Bone marrow (tissue), 2 donors: ENCODE measurements at regions not wholly inside any gene's neighbourhood (a gene's known extent, or its start where the extent isn't known, plus 50 kb on each side); places are given as distances from the start of the nearest gene placed in this dataset.

ENCODE experiments used
- DNase-seq, 2 donors: peaks; one replicate each; lab custom pipeline; 2025; lab: John Stamatoyannopoulos, UW

GRCh38 chr2:18379870-18380269 is 180.6 kb downstream of the RDH14 start:
- no peak for DNase-seq

- peak in 1 of 2 donors; percentile 7 for DNase-seq
Observed at GRCh38 chr2:18378020-18378653, 182.3 kb downstream of the RDH14 start.

GRCh38 chr2:18376936-18377335 is 183.5 kb downstream of the RDH14 start:
- DNase-seq = no peak

GRCh38 chr2:18373664-18374063 is 186.8 kb downstream of the RDH14 start:
- no peak for DNase-seq

- no peak for DNase-seq
Observed at GRCh38 chr2:18373081-18373480, 187.4 kb downstream of the RDH14 start.

GRCh38 chr2:18372641-18373040 is 187.8 kb downstream of the RDH14 start:
- DNase-seq = no peak

GRCh38 chr2:18369760-18370159 is 190.7 kb downstream of the RDH14 start:
- DNase-seq = no peak

- DNase-seq = no peak
Observed at GRCh38 chr2:18368008-18368407, 192.4 kb downstream of the RDH14 start.

GRCh38 chr2:18365342-18365741 is 195.1 kb downstream of the RDH14 start:
- DNase-seq = no peak

- DNase-seq = no peak
Observed at GRCh38 chr2:18363348-18363747, 197.1 kb downstream of the RDH14 start.

GRCh38 chr2:18362696-18363095 is 197.8 kb downstream of the RDH14 start:
- no peak for DNase-seq

GRCh38 chr2:18357537-18357936 is 202.9 kb downstream of the RDH14 start:
- DNase-seq = no peak

GRCh38 chr2:18356676-18357075 is 203.8 kb downstream of the RDH14 start:
- no peak for DNase-seq

GRCh38 chr2:18349421-18349820 is 211.0 kb downstream of the RDH14 start:
- DNase-seq = no peak

GRCh38 chr2:18346874-18347273 is 213.6 kb downstream of the RDH14 start:
- no peak for DNase-seq

- no peak for DNase-seq
Observed at GRCh38 chr2:18346344-18346743, 214.1 kb downstream of the RDH14 start.

- no peak for DNase-seq
Observed at GRCh38 chr2:18345848-18346247, 214.6 kb downstream of the RDH14 start.

GRCh38 chr2:18342901-18343300 is 217.6 kb downstream of the RDH14 start:
- DNase-seq = no peak

GRCh38 chr2:18339326-18339725 is 221.1 kb downstream of the RDH14 start:
- no peak for DNase-seq

- no peak for DNase-seq
Observed at GRCh38 chr2:18336975-18337374, 223.5 kb downstream of the RDH14 start.

GRCh38 chr2:18332477-18332876 is 228.0 kb downstream of the RDH14 start:
- no peak for DNase-seq

GRCh38 chr2:18325118-18325517 is 235.3 kb downstream of the RDH14 start:
- no peak for DNase-seq

GRCh38 chr2:18319987-18320386 is 240.5 kb downstream of the RDH14 start:
- no peak for DNase-seq

- no peak for DNase-seq
Observed at GRCh38 chr2:18317017-18317416, 243.4 kb downstream of the RDH14 start.

- no peak for DNase-seq
Observed at GRCh38 chr2:18312818-18313217, 247.6 kb downstream of the RDH14 start.
